PC-3 (cell line): ENCODE measurements at regions not wholly inside any gene's neighbourhood (a gene's known extent, or its start where the extent isn't known, plus 50 kb on each side); places are given as distances from the start of the nearest gene placed in this dataset.

Experiments used
- CTCF ChIP-seq: fragments of 300-600 bp; sonication (generic); conservative IDR thresholded peaks from 2 replicates; pipeline ENCODE4 v1.5.1; 2017; ENCODE audit warnings: antibody characterized with exemption, low read depth, mild to moderate bottlenecking, low read length
- EZH2 ChIP-seq: fragments of 300-600 bp; sonication (generic); IDR thresholded peaks from one replicate; pipeline ENCODE4 v1.6.1; 2017; ENCODE audit warnings: antibody characterized with exemption, mild to moderate bottlenecking, low read length; ENCODE audit not compliant: unreplicated experiment
- EZH2phosphoT487 ChIP-seq: fragments of 300-600 bp; sonication (generic); IDR thresholded peaks from 2 replicates; pipeline ENCODE4 v1.6.1; 2018; ENCODE audit warnings: mild to moderate bottlenecking, antibody characterized with exemption, low read length, borderline replicate concordance

- TF ChIP-seq CTCF (no peak), EZH2 (no peak), EZH2phosphoT487 (no peak)
These were observed 444.3 kb upstream of the ATP11B start for GRCh38 chr3:182349051-182349450.
